Ishikawa (cell line): ENCODE measurements at regions not wholly inside any gene's neighbourhood (a gene's known extent, or its start where the extent isn't known, plus 50 kb on each side); places are given as distances from the start of the nearest gene placed in this dataset.

Experiments used
- CREB1 ChIP-seq: IDR thresholded peaks from 2 replicates; pipeline ENCODE4 v1.6.1; 2012; ENCODE audit warnings: low read depth
- EP300 ChIP-seq: IDR thresholded peaks from 2 replicates; pipeline ENCODE4 v1.6.1; 2012; ENCODE audit warnings: borderline replicate concordance
- MAX ChIP-seq: IDR thresholded peaks from 2 replicates; pipeline ENCODE4 v1.6.1; 2012
- TAF1 ChIP-seq: IDR thresholded peaks from 2 replicates; pipeline ENCODE4 v1.6.1; 2012; ENCODE audit warnings: low read depth, mild to moderate bottlenecking
- TCF12 ChIP-seq: IDR thresholded peaks from 2 replicates; pipeline ENCODE4 v1.6.1; 2012; ENCODE audit warnings: low read depth
- YY1 ChIP-seq: IDR thresholded peaks from 2 replicates; pipeline ENCODE4 v1.6.1; 2012; ENCODE audit warnings: low read depth

GRCh38 chr6:141780296-141780695, 352.4 kb upstream of the GJE1 start:
- no peak for TF ChIP-seq EP300
- no peak for TF ChIP-seq YY1
- no peak for TF ChIP-seq TCF12
- TF ChIP-seq TAF1, result no peak
- TF ChIP-seq CREB1, result no peak
- no peak for TF ChIP-seq MAX
